ENCODE measurements at regions not wholly inside any gene's neighbourhood (a gene's known extent, or its start where the extent isn't known, plus 50 kb on each side); places are given as distances from the start of the nearest gene placed in this dataset.

- Histone ChIP-seq H3K9ac (ENCODE audit: low read length) (no peak overlapping the region), H3K27ac (ENCODE audit: low read depth, low read length) (no peak overlapping the region), H3K4me3 (ENCODE audit: low read depth, low read length) (no peak overlapping the region), H3K36me3 (ENCODE audit: control insufficient read depth, insufficient read depth, low read length) (no peaks in the 10 kb centered on the region), H3K9me3 (ENCODE audit: control insufficient read depth, insufficient read depth, low read depth, low read length) (no peaks in the 10 kb centered on the region), H3K4me1 (ENCODE audit: control insufficient read depth, insufficient read depth, low read length) (peaks cover 12% of the 10 kb centered on the region), H3K27me3 (ENCODE audit: control insufficient read depth, insufficient read depth, low read length) (peaks cover 11% of the 10 kb centered on the region; the same call in 1 of the 2 replicates)
These were observed 60.2 kb upstream of the UQCRFS1 start for GRCh38 chr19:29273000-29273640.

GRCh38 chr19:29275266-29275665 lies 62.3 kb upstream of the UQCRFS1 start:
- H3K36me3 ChIP-seq (ENCODE audit: control insufficient read depth, insufficient read depth, low read length): no peaks in the 10 kb centered on the region
- H3K9ac ChIP-seq (ENCODE audit: low read length): no peak overlapping the region
- no peak overlapping the region for H3K27ac ChIP-seq (ENCODE audit: low read depth, low read length)
- no peaks in the 10 kb centered on the region for H3K9me3 ChIP-seq (ENCODE audit: control insufficient read depth, insufficient read depth, low read depth, low read length)
- peaks cover 4% of the 10 kb centered on the region; the same call in 1 of the 2 replicates for H3K27me3 ChIP-seq (ENCODE audit: control insufficient read depth, insufficient read depth, low read length)
- no peak overlapping the region for H3K4me3 ChIP-seq (ENCODE audit: low read depth, low read length)
- H3K4me1 ChIP-seq (ENCODE audit: control insufficient read depth, insufficient read depth, low read length): no peaks in the 10 kb centered on the region

GRCh38 chr19:29277102-29277501 lies 64.2 kb upstream of the UQCRFS1 start:
- no peaks in the 10 kb centered on the region for H3K36me3 ChIP-seq (ENCODE audit: control insufficient read depth, insufficient read depth, low read length)
- no peak overlapping the region for H3K27ac ChIP-seq (ENCODE audit: low read depth, low read length)
- no peak overlapping the region for H3K9ac ChIP-seq (ENCODE audit: low read length)
- peaks cover 4% of the 10 kb centered on the region; the same call in 1 of the 2 replicates for H3K27me3 ChIP-seq (ENCODE audit: control insufficient read depth, insufficient read depth, low read length)
- H3K9me3 ChIP-seq (ENCODE audit: control insufficient read depth, insufficient read depth, low read depth, low read length): no peaks in the 10 kb centered on the region
- H3K4me1 ChIP-seq (ENCODE audit: control insufficient read depth, insufficient read depth, low read length): no peaks in the 10 kb centered on the region
- no peak overlapping the region; the same call in 1 of the 2 replicates for H3K4me3 ChIP-seq (ENCODE audit: low read depth, low read length)

GRCh38 chr19:29278716-29279115 lies 65.8 kb upstream of the UQCRFS1 start:
- Histone ChIP-seq H3K9ac (ENCODE audit: low read length) (no peak overlapping the region), H3K27me3 (ENCODE audit: control insufficient read depth, insufficient read depth, low read length) (peaks cover 4% of the 10 kb centered on the region; the same call in 1 of the 2 replicates), H3K9me3 (ENCODE audit: control insufficient read depth, insufficient read depth, low read depth, low read length) (no peaks in the 10 kb centered on the region), H3K4me1 (ENCODE audit: control insufficient read depth, insufficient read depth, low read length) (no peaks in the 10 kb centered on the region), H3K4me3 (ENCODE audit: low read depth, low read length) (no peak overlapping the region), H3K36me3 (ENCODE audit: control insufficient read depth, insufficient read depth, low read length) (no peaks in the 10 kb centered on the region), H3K27ac (ENCODE audit: low read depth, low read length) (no peak overlapping the region)

- Histone ChIP-seq H3K36me3 (ENCODE audit: control insufficient read depth, insufficient read depth, low read length) (no peaks in the 10 kb centered on the region), H3K27ac (ENCODE audit: low read depth, low read length) (no peak overlapping the region), H3K27me3 (ENCODE audit: control insufficient read depth, insufficient read depth, low read length) (no peaks in the 10 kb centered on the region; the same call in 1 of the 2 replicates), H3K4me1 (ENCODE audit: control insufficient read depth, insufficient read depth, low read length) (peaks cover 3% of the 10 kb centered on the region; the same call in 1 of the 2 replicates), H3K9me3 (ENCODE audit: control insufficient read depth, insufficient read depth, low read depth, low read length) (peaks cover 7% of the 10 kb centered on the region; the same call in 1 of the 2 replicates), H3K4me3 (ENCODE audit: low read depth, low read length) (no peak overlapping the region), H3K9ac (ENCODE audit: low read length) (no peak overlapping the region)
These were observed 70.4 kb upstream of the UQCRFS1 start for GRCh38 chr19:29283366-29283765.

GRCh38 chr19:29285187-29285687 lies 72.3 kb upstream of the UQCRFS1 start:
- H3K27me3 ChIP-seq (ENCODE audit: control insufficient read depth, insufficient read depth, low read length): no peaks in the 10 kb centered on the region; the same call in 1 of the 2 replicates
- H3K27ac ChIP-seq (ENCODE audit: low read depth, low read length): no peak overlapping the region
- H3K4me1 ChIP-seq (ENCODE audit: control insufficient read depth, insufficient read depth, low read length): peaks cover 3% of the 10 kb centered on the region; the same call in 1 of the 2 replicates
- no peaks in the 10 kb centered on the region for H3K36me3 ChIP-seq (ENCODE audit: control insufficient read depth, insufficient read depth, low read length)
- H3K9me3 ChIP-seq (ENCODE audit: control insufficient read depth, insufficient read depth, low read depth, low read length): peaks cover 7% of the 10 kb centered on the region; the same call in 1 of the 2 replicates
- H3K4me3 ChIP-seq (ENCODE audit: low read depth, low read length): no peak overlapping the region
- H3K9ac ChIP-seq (ENCODE audit: low read length): no peak overlapping the region

- Histone ChIP-seq H3K9ac (ENCODE audit: low read length) (no peak overlapping the region), H3K27ac (ENCODE audit: low read depth, low read length) (no peak overlapping the region), H3K9me3 (ENCODE audit: control insufficient read depth, insufficient read depth, low read depth, low read length) (peaks cover 7% of the 10 kb centered on the region; the same call in 1 of the 2 replicates), H3K4me3 (ENCODE audit: low read depth, low read length) (no peak overlapping the region), H3K36me3 (ENCODE audit: control insufficient read depth, insufficient read depth, low read length) (no peaks in the 10 kb centered on the region), H3K27me3 (ENCODE audit: control insufficient read depth, insufficient read depth, low read length) (no peaks in the 10 kb centered on the region; the same call in 1 of the 2 replicates), H3K4me1 (ENCODE audit: control insufficient read depth, insufficient read depth, low read length) (peaks cover 3% of the 10 kb centered on the region; the same call in 1 of the 2 replicates)
These were observed 72.9 kb upstream of the UQCRFS1 start for GRCh38 chr19:29285878-29286277.

GRCh38 chr19:29287061-29287460 lies 74.1 kb upstream of the UQCRFS1 start:
- no peak overlapping the region for H3K9ac ChIP-seq (ENCODE audit: low read length)
- H3K9me3 ChIP-seq (ENCODE audit: control insufficient read depth, insufficient read depth, low read depth, low read length): peaks cover 7% of the 10 kb centered on the region; the same call in 1 of the 2 replicates
- H3K36me3 ChIP-seq (ENCODE audit: control insufficient read depth, insufficient read depth, low read length): no peaks in the 10 kb centered on the region
- H3K27ac ChIP-seq (ENCODE audit: low read depth, low read length): no peak overlapping the region
- peaks cover 3% of the 10 kb centered on the region; the same call in 1 of the 2 replicates for H3K4me1 ChIP-seq (ENCODE audit: control insufficient read depth, insufficient read depth, low read length)
- no peaks in the 10 kb centered on the region; the same call in 1 of the 2 replicates for H3K27me3 ChIP-seq (ENCODE audit: control insufficient read depth, insufficient read depth, low read length)
- no peak overlapping the region for H3K4me3 ChIP-seq (ENCODE audit: low read depth, low read length)

- H3K9ac ChIP-seq (ENCODE audit: low read length): no peak overlapping the region
- no peaks in the 10 kb centered on the region for H3K36me3 ChIP-seq (ENCODE audit: control insufficient read depth, insufficient read depth, low read length)
- H3K4me1 ChIP-seq (ENCODE audit: control insufficient read depth, insufficient read depth, low read length): peaks cover 3% of the 10 kb centered on the region; the same call in 1 of the 2 replicates
- H3K4me3 ChIP-seq (ENCODE audit: low read depth, low read length): no peak overlapping the region
- H3K27ac ChIP-seq (ENCODE audit: low read depth, low read length): no peak overlapping the region
- peaks cover 7% of the 10 kb centered on the region; the same call in 1 of the 2 replicates for H3K9me3 ChIP-seq (ENCODE audit: control insufficient read depth, insufficient read depth, low read depth, low read length)
- no peaks in the 10 kb centered on the region; the same call in 1 of the 2 replicates for H3K27me3 ChIP-seq (ENCODE audit: control insufficient read depth, insufficient read depth, low read length)
These were observed 75.3 kb upstream of the UQCRFS1 start for GRCh38 chr19:29288256-29288655.

GRCh38 chr19:29289020-29289419 lies 76.1 kb upstream of the UQCRFS1 start:
- H3K9me3 ChIP-seq (ENCODE audit: control insufficient read depth, insufficient read depth, low read depth, low read length): peaks cover 7% of the 10 kb centered on the region; the same call in 1 of the 2 replicates
- H3K27me3 ChIP-seq (ENCODE audit: control insufficient read depth, insufficient read depth, low read length): 0 out of 2 replicates have a peak, but pooled peaks cover 3% of the 10 kb centered on the region

GRCh38 chr19:29290853-29291252 lies 77.9 kb upstream of the UQCRFS1 start:
- Histone ChIP-seq H3K36me3 (ENCODE audit: control insufficient read depth, insufficient read depth, low read length) (no peaks in the 10 kb centered on the region), H3K4me3 (ENCODE audit: low read depth, low read length) (no peak overlapping the region), H3K4me1 (ENCODE audit: control insufficient read depth, insufficient read depth, low read length) (0 out of 2 replicates have a peak, but pooled peaks cover under 1% of the 10 kb centered on the region), H3K9ac (ENCODE audit: low read length) (no peak overlapping the region), H3K9me3 (ENCODE audit: control insufficient read depth, insufficient read depth, low read depth, low read length) (peaks cover 7% of the 10 kb centered on the region; the same call in 1 of the 2 replicates), H3K27ac (ENCODE audit: low read depth, low read length) (no peak overlapping the region), H3K27me3 (ENCODE audit: control insufficient read depth, insufficient read depth, low read length) (0 out of 2 replicates have a peak, but pooled peaks cover 3% of the 10 kb centered on the region)

More at GRCh38 chr19:29289020-29289419, 76.1 kb upstream of the UQCRFS1 start:
- H3K4me3 ChIP-seq (ENCODE audit: low read depth, low read length): no peak overlapping the region
- H3K27ac ChIP-seq (ENCODE audit: low read depth, low read length): no peak overlapping the region
- H3K9ac ChIP-seq (ENCODE audit: low read length): no peak overlapping the region
- H3K4me1 ChIP-seq (ENCODE audit: control insufficient read depth, insufficient read depth, low read length): peaks cover 3% of the 10 kb centered on the region; the same call in 1 of the 2 replicates
- no peaks in the 10 kb centered on the region for H3K36me3 ChIP-seq (ENCODE audit: control insufficient read depth, insufficient read depth, low read length)
